K562 (cell line): ENCODE measurements at regions not wholly inside any gene's neighbourhood (a gene's known extent, or its start where the extent isn't known, plus 50 kb on each side); places are given as distances from the start of the nearest gene placed in this dataset.

Source experiments
- ARID1B ChIP-seq: fragments of 450-650 bp; IDR thresholded peaks from 2 replicates; pipeline ENCODE4 v1.6.1; 2016; ENCODE audit warnings: antibody characterized with exemption, mild to moderate bottlenecking, inconsistent platforms
- C11orf30 ChIP-seq: fragments of 450-650 bp; IDR thresholded peaks from 2 replicates; pipeline ENCODE4 v1.6.1; 2016; ENCODE audit warnings: low read depth, mild to moderate bottlenecking
- CBFA2T3 ChIP-seq: fragments of 450-650 bp; IDR thresholded peaks from 2 replicates; pipeline ENCODE4 v1.6.1; 2017
- ETV1 ChIP-seq: fragments of 450-650 bp; conservative IDR thresholded peaks from 2 replicates; pipeline ENCODE4 v1.6.1; 2016; ENCODE audit warnings: missing genetic modification characterization, control low read depth, low read depth, missing compliant biosample characterization
- ETV6 ChIP-seq, 3 experiments: fragments of 150-350 bp in 1 of 3; sonication (generic) in 1 of 3; formaldehyde crosslinking in 1 of 3; IDR thresholded peaks; 2 replicates each; pipeline versions ENCODE4 v1.6.1 to v1.8.0; 2014 to 2022; ENCODE audit warnings: borderline replicate concordance in 2 of 3, low read depth in 2 of 3, antibody characterized with exemption in 1 of 3, low read length in 1 of 3, mild to moderate bottlenecking in 1 of 3, missing genetic modification reagents in 1 of 3
- KAT7 ChIP-seq: sonication (generic); formaldehyde crosslinking; IDR thresholded peaks from 2 replicates; pipeline ENCODE4 v1.8.0; 2022; ENCODE audit warnings: missing genetic modification reagents, mild to moderate bottlenecking, borderline replicate concordance
- MXI1 ChIP-seq: IDR thresholded peaks from 2 replicates; pipeline ENCODE4 v1.6.1; 2011; ENCODE audit warnings: low read depth, mild to moderate bottlenecking, improper control_type of control experiment, low read length
- NCOR1 ChIP-seq: fragments of 450-650 bp; IDR thresholded peaks from 2 replicates; pipeline ENCODE4 v1.6.1; 2016; ENCODE audit warnings: mild to moderate bottlenecking, moderate library complexity
- PHB ChIP-seq: fragments of 250-450 bp; sonication (Bioruptor Pico); IDR thresholded peaks from 2 replicates; pipeline ENCODE4 v1.5.0; 2021
- POLR3G ChIP-seq: IDR thresholded peaks from 2 replicates; pipeline ENCODE4 v1.6.1; 2011; ENCODE audit not compliant: insufficient read length, insufficient replicate concordance; ENCODE audit errors: extremely low read depth
- RHOXF2B ChIP-seq: fragments of 250-450 bp; sonication (Bioruptor Pico); conservative IDR thresholded peaks from 2 replicates; pipeline ENCODE4 v1.5.1; 2021
- USF2 ChIP-seq: sonication (generic); formaldehyde crosslinking; IDR thresholded peaks from 2 replicates; pipeline ENCODE4 v1.5.0; 2020; ENCODE audit warnings: missing genetic modification reagents
- ZNF639 ChIP-seq, 2 experiments: fragments of 200-800 bp in 1 of 2; sonication (Bioruptor generic) in 1 of 2; sonication (generic) in 1 of 2; formaldehyde crosslinking in 1 of 2; IDR thresholded peaks in 1 of 2; conservative IDR thresholded peaks in 1 of 2; 2 replicates each; pipeline versions ENCODE4 v1.5.0 to v1.6.1; 2016 to 2020; ENCODE audit warnings: missing compliant biosample characterization in 1 of 2, missing genetic modification characterization in 1 of 2, missing genetic modification reagents in 1 of 2
- ZNF655 ChIP-seq: fragments of 250-450 bp; sonication (Bioruptor Pico); IDR thresholded peaks from 2 replicates; pipeline ENCODE4 v1.5.0; 2021
- ZSCAN32 ChIP-seq: fragments of 450-650 bp; formaldehyde crosslinking; IDR thresholded peaks from 2 replicates; pipeline ENCODE4 v1.4.0; 2020; ENCODE audit warnings: mild to moderate bottlenecking, moderate library complexity
- TF ChIP-seq, protein P1 (sequence below): sonication (generic); formaldehyde crosslinking; IDR thresholded peaks from 2 replicates; pipeline ENCODE4 v1.8.1; 2022; ENCODE audit warnings: missing genetic modification reagents
- TF ChIP-seq, protein P2 (sequence below): fragments of 450-650 bp; formaldehyde crosslinking; IDR thresholded peaks from 2 replicates; pipeline ENCODE4 v1.4.0; 2020; ENCODE audit warnings: mild to moderate bottlenecking
- TF ChIP-seq, protein P3 (sequence below): fragments of 250-450 bp; sonication (Bioruptor Pico); IDR thresholded peaks from 2 replicates; pipeline ENCODE4 v1.5.0; 2021; ENCODE audit warnings: mild to moderate bottlenecking, borderline replicate concordance

DNA sequence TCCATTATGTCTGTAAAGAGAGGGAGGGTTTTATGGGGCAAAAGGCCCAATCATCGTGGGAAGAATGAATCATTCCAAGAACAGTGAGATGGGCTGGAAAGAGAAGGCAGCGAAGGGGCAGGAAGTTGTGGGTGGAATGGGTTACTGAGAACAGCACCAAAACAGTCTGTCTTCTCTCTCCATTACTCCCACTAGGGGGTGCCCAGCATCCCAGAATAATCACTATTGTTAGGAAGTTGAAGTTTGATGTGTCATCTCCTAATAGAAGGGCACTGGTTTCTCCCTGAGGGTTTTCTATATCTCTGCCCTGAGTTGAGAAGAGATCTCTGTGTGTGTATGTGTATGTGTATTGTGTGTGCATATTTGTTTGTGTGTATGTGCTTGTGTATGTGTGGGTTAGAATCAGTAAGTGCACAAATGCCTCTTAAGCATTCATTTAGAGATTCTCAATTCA is 76.6 kb upstream of the MAP4K3 start (continued):
- peak in 1 of 2 experiments; percentile 34; a peak in 1 of 4 replicates for TF ChIP-seq ETV6 (IDR thresholded peaks at IDR 0.05; ENCODE audit: borderline replicate concordance in 1 of 2, low read depth in 2 of 2, low read length in 1 of 2)
- no peak for TF ChIP-seq ETV6 (CRISPR knock-in tag; IDR thresholded peaks at IDR 0.05; ENCODE audit: borderline replicate concordance)
- TF ChIP-seq PHB (CRISPR knock-in tag) = no peak
- TF ChIP-seq POLR3G = no peak
- TF ChIP-seq C11orf30 = peak; percentile 74; the same call in 1 of the 2 replicates
- peak; percentile 9; the same call in 1 of the 2 replicates for TF ChIP-seq CBFA2T3
- 0 out of 4 replicates have a peak, but pooled peaks of 1 of the 2 experiments have one; percentile 15 for TF ChIP-seq ZNF639 (CRISPR knock-in tag; conservative IDR thresholded peaks at IDR 0.05 in 1 of 2, IDR thresholded peaks at IDR 0.05 in 1 of 2)
- TF ChIP-seq ARID1B = peak; percentile 39
- TF ChIP-seq KAT7 (CRISPR knock-in tag) = no peak
- TF ChIP-seq ETV1 (tag) = peak; percentile 43; the same call in 1 of the 2 replicates
- TF ChIP-seq, protein P1, sequence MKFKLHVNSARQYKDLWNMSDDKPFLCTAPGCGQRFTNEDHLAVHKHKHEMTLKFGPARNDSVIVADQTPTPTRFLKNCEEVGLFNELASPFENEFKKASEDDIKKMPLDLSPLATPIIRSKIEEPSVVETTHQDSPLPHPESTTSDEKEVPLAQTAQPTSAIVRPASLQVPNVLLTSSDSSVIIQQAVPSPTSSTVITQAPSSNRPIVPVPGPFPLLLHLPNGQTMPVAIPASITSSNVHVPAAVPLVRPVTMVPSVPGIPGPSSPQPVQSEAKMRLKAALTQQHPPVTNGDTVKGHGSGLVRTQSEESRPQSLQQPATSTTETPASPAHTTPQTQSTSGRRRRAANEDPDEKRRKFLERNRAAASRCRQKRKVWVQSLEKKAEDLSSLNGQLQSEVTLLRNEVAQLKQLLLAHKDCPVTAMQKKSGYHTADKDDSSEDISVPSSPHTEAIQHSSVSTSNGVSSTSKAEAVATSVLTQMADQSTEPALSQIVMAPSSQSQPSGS (CRISPR knock-in tag) = no peak
- TF ChIP-seq, protein P2, sequence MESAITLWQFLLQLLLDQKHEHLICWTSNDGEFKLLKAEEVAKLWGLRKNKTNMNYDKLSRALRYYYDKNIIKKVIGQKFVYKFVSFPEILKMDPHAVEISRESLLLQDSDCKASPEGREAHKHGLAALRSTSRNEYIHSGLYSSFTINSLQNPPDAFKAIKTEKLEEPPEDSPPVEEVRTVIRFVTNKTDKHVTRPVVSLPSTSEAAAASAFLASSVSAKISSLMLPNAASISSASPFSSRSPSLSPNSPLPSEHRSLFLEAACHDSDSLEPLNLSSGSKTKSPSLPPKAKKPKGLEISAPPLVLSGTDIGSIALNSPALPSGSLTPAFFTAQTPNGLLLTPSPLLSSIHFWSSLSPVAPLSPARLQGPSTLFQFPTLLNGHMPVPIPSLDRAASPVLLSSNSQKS (CRISPR knock-in tag) = no peak
- TF ChIP-seq RHOXF2B (CRISPR knock-in tag) = no peak
- TF ChIP-seq ZNF655 (CRISPR knock-in tag) = no peak
- TF ChIP-seq NCOR1 = no peak
- TF ChIP-seq USF2 = no peak
- no peak for TF ChIP-seq MXI1
- TF ChIP-seq, protein P3, sequence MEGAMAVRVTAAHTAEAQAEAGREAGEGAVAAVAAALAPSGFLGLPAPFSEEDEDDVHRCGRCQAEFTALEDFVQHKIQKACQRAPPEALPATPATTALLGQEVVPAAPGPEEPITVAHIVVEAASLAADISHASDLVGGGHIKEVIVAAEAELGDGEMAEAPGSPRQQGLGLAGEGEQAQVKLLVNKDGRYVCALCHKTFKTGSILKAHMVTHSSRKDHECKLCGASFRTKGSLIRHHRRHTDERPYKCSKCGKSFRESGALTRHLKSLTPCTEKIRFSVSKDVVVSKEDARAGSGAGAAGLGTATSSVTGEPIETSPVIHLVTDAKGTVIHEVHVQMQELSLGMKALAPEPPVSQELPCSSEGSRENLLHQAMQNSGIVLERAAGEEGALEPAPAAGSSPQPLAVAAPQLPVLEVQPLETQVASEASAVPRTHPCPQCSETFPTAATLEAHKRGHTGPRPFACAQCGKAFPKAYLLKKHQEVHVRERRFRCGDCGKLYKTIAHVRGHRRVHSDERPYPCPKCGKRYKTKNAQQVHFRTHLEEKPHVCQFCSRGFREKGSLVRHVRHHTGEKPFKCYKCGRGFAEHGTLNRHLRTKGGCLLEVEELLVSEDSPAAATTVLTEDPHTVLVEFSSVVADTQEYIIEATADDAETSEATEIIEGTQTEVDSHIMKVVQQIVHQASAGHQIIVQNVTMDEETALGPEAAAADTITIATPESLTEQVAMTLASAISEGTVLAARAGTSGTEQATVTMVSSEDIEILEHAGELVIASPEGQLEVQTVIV (CRISPR knock-in tag) = no peak
- TF ChIP-seq ZSCAN32 (CRISPR knock-in tag) = no peak
